ENCODE measurements at regions not wholly inside any gene's neighbourhood (a gene's known extent, or its start where the extent isn't known, plus 50 kb on each side); places are given as distances from the start of the nearest gene placed in this dataset.

GRCh38 chrX:42434458-42435166 is 343.4 kb downstream of the PPP1R2C start:
- no peak for TF ChIP-seq CTCF (IDR thresholded peaks at IDR 0.05)
- Histone ChIP-seq H3K27me3 (no peaks in the 10 kb centered on the region), H3K36me3 (no peaks in the 10 kb centered on the region), H3K9me3 (no peaks in the 10 kb centered on the region), H3K4me3 (no peak overlapping the region), H3K27ac (no peak overlapping the region), H3K4me1 (no peaks in the 10 kb centered on the region)
- DNase-seq = no peak
- intact Hi-C loops (cut with DNase I; ENCODE audit: low total_unique reads) = no loop called here

GRCh38 chrX:42432552-42432951 is 345.4 kb downstream of the PPP1R2C start:
- TF ChIP-seq CTCF (IDR thresholded peaks at IDR 0.05) = no peak
- no peak overlapping the region for H3K27ac ChIP-seq
- no peaks in the 10 kb centered on the region for H3K27me3 ChIP-seq
- no peak for DNase-seq
- intact Hi-C loops (cut with DNase I; ENCODE audit: low total_unique reads) = no loop called here
- no peaks in the 10 kb centered on the region for H3K4me1 ChIP-seq
- no peaks in the 10 kb centered on the region for H3K36me3 ChIP-seq
- H3K4me3 ChIP-seq = no peak overlapping the region
- H3K9me3 ChIP-seq = no peaks in the 10 kb centered on the region

- H3K36me3 ChIP-seq = no peaks in the 10 kb centered on the region
- DNase-seq = no peak
- no peak overlapping the region for H3K4me3 ChIP-seq
- TF ChIP-seq CTCF (IDR thresholded peaks at IDR 0.05) = no peak
- no peaks in the 10 kb centered on the region for H3K4me1 ChIP-seq
- H3K27ac ChIP-seq = no peak overlapping the region
- intact Hi-C loops (cut with DNase I; ENCODE audit: low total_unique reads) = no loop called here
- no peaks in the 10 kb centered on the region for H3K9me3 ChIP-seq
- H3K27me3 ChIP-seq = no peaks in the 10 kb centered on the region
These were observed 355.0 kb downstream of the PPP1R2C start for GRCh38 chrX:42422961-42423360.

- no peak for DNase-seq
- H3K4me1 ChIP-seq = no peaks in the 10 kb centered on the region
- H3K4me3 ChIP-seq = no peak overlapping the region
- intact Hi-C loops (cut with DNase I; ENCODE audit: low total_unique reads) = no loop called here
- no peaks in the 10 kb centered on the region for H3K9me3 ChIP-seq
- no peak overlapping the region for H3K27ac ChIP-seq
- no peak for TF ChIP-seq CTCF (IDR thresholded peaks at IDR 0.05)
- H3K36me3 ChIP-seq = no peaks in the 10 kb centered on the region
- H3K27me3 ChIP-seq = no peaks in the 10 kb centered on the region
These were observed 357.5 kb downstream of the PPP1R2C start for GRCh38 chrX:42420426-42420825.

- no peak for TF ChIP-seq CTCF (IDR thresholded peaks at IDR 0.05)
- Histone ChIP-seq H3K27ac (no peak overlapping the region), H3K4me3 (no peak overlapping the region), H3K4me1 (no peaks in the 10 kb centered on the region), H3K9me3 (peaks cover 0 to 4% (median 0%) of the 10 kb centered on the region in 3 donors), H3K27me3 (no peaks in the 10 kb centered on the region), H3K36me3 (no peaks in the 10 kb centered on the region)
- DNase-seq = no peak
- intact Hi-C loops (cut with DNase I; ENCODE audit: low total_unique reads) = no loop called here
These were observed 362.3 kb downstream of the PPP1R2C start for GRCh38 chrX:42415636-42416035.

- peaks cover 0 to 4% (median 0%) of the 10 kb centered on the region in 3 donors for H3K9me3 ChIP-seq
- no peaks in the 10 kb centered on the region for H3K27me3 ChIP-seq
- no peaks in the 10 kb centered on the region for H3K4me1 ChIP-seq
- no peaks in the 10 kb centered on the region for H3K36me3 ChIP-seq
- no peak overlapping the region for H3K4me3 ChIP-seq
- TF ChIP-seq CTCF (IDR thresholded peaks at IDR 0.05) = no peak
- intact Hi-C loops (cut with DNase I; ENCODE audit: low total_unique reads) = no loop called here
- no peak for DNase-seq
- H3K27ac ChIP-seq = no peak overlapping the region
These were observed 363.9 kb downstream of the PPP1R2C start for GRCh38 chrX:42414057-42414456.

All from tibial artery (tissue), 4 donors.